H9 (cell line): ENCODE measurements at regions not wholly inside any gene's neighbourhood (a gene's known extent, or its start where the extent isn't known, plus 50 kb on each side); places are given as distances from the start of the nearest gene placed in this dataset.

Experiments used
- DNase-seq: peaks from one replicate; pipeline ENCODE4 v3.0.0-alpha.2; 2017
- H2AFZ ChIP-seq: one replicate; pipeline ENCODE4 v1.6.1; 2013; ENCODE audit warnings: mild to moderate bottlenecking, low read length, control low read depth, moderate library complexity
- H2AK5ac ChIP-seq: 2 replicates; pipeline ENCODE4 v1.6.1; 2013; ENCODE audit warnings: low read length, control low read depth, mixed read lengths; ENCODE audit not compliant: insufficient read length
- H2BK120ac ChIP-seq: one replicate; pipeline ENCODE4 v1.6.1; 2013; ENCODE audit warnings: low read depth, mild to moderate bottlenecking, low read length, control low read depth, inconsistent platforms; ENCODE audit not compliant: poor library complexity, severe bottlenecking
- H2BK12ac ChIP-seq: 2 replicates; pipeline ENCODE4 v1.6.1; 2013; ENCODE audit warnings: low read length, control low read depth, mixed read lengths, low read depth; ENCODE audit not compliant: insufficient read length
- H2BK15ac ChIP-seq: 2 replicates; pipeline ENCODE4 v1.6.1; 2013; ENCODE audit warnings: low read depth, low read length, control low read depth
- H2BK20ac ChIP-seq: one replicate; pipeline ENCODE4 v1.6.1; 2013; ENCODE audit warnings: low read depth, mild to moderate bottlenecking, low read length, control low read depth, inconsistent platforms; ENCODE audit not compliant: poor library complexity, severe bottlenecking
- H2BK5ac ChIP-seq: 2 replicates; pipeline ENCODE4 v1.6.1; 2013; ENCODE audit warnings: low read length, control low read depth, mixed read lengths; ENCODE audit not compliant: insufficient read length
- H3K14ac ChIP-seq: 2 replicates; pipeline ENCODE4 v1.6.1; 2013; ENCODE audit warnings: low read length, control low read depth; ENCODE audit not compliant: insufficient read depth
- H3K18ac ChIP-seq: 2 replicates; pipeline ENCODE4 v1.6.1; 2013; ENCODE audit warnings: low read depth, mild to moderate bottlenecking, mixed read lengths, low read length, control low read depth; ENCODE audit not compliant: insufficient read length
- H3K23ac ChIP-seq: 2 replicates; pipeline ENCODE4 v1.6.1; 2013; ENCODE audit warnings: low read length, control low read depth, mixed read lengths, low read depth; ENCODE audit not compliant: insufficient read length
- H3K23me2 ChIP-seq: 2 replicates; pipeline ENCODE4 v1.6.1; 2013; ENCODE audit warnings: low read depth, mild to moderate bottlenecking, mixed read lengths, low read length, control low read depth; ENCODE audit not compliant: insufficient read length, poor library complexity, severe bottlenecking
- H3K27ac ChIP-seq: 2 replicates; pipeline ENCODE4 v1.5.1; 2013; ENCODE audit warnings: low read length, control low read depth, mixed read lengths, low read depth; ENCODE audit not compliant: insufficient read length
- H3K27me3 ChIP-seq: 2 replicates; pipeline ENCODE4 v1.6.1; 2013; ENCODE audit warnings: low read length, control low read depth, inconsistent platforms; ENCODE audit not compliant: insufficient read depth
- H3K4ac ChIP-seq: 2 replicates; pipeline ENCODE4 v1.6.1; 2013; ENCODE audit warnings: low read depth, mild to moderate bottlenecking, control low read depth, inconsistent platforms, low read length, moderate library complexity
- H3K4me1 ChIP-seq: 2 replicates; pipeline ENCODE4 v1.6.1; 2013; ENCODE audit warnings: low read length, control low read depth, inconsistent platforms; ENCODE audit not compliant: insufficient read depth
- H3K4me2 ChIP-seq: 2 replicates; pipeline ENCODE4 v1.6.1; 2013; ENCODE audit warnings: low read length, control low read depth, mixed read lengths; ENCODE audit not compliant: insufficient read length, insufficient read depth
- H3K56ac ChIP-seq: 2 replicates; pipeline ENCODE4 v1.6.1; 2013; ENCODE audit warnings: low read depth, mild to moderate bottlenecking, mixed read lengths, low read length, control low read depth; ENCODE audit not compliant: insufficient read length
- H3K79me1 ChIP-seq: 2 replicates; pipeline ENCODE4 v1.6.1; 2013; ENCODE audit warnings: low read depth, mild to moderate bottlenecking, moderate library complexity, low read length, control low read depth, inconsistent platforms; ENCODE audit not compliant: insufficient read depth, poor library complexity, severe bottlenecking
- H3K79me2 ChIP-seq: 2 replicates; pipeline ENCODE4 v1.6.1; 2013; ENCODE audit warnings: low read length, control low read depth, inconsistent platforms; ENCODE audit not compliant: insufficient read depth
- H3K9ac ChIP-seq: 2 replicates; pipeline ENCODE4 v1.6.1; 2013; ENCODE audit warnings: low read length, control low read depth, mixed read lengths; ENCODE audit not compliant: insufficient read length; ENCODE audit errors: extremely low read depth
- H3K9me3 ChIP-seq: one replicate; pipeline ENCODE4 v1.6.1; 2013; ENCODE audit warnings: low read depth, low read length, inconsistent platforms; ENCODE audit not compliant: control insufficient read depth
- H3T11ph ChIP-seq: one replicate; pipeline ENCODE4 v1.6.1; 2013; ENCODE audit warnings: mild to moderate bottlenecking, low read length, control low read depth, inconsistent platforms
- H4K20me1 ChIP-seq: one replicate; pipeline ENCODE4 v1.6.1; 2013; ENCODE audit not compliant: control insufficient read depth, insufficient read length, insufficient read depth
- H4K5ac ChIP-seq: 2 replicates; pipeline ENCODE4 v1.6.1; 2013; ENCODE audit warnings: low read depth, mild to moderate bottlenecking, mixed read lengths, low read length, control low read depth; ENCODE audit not compliant: insufficient read length
- H4K8ac ChIP-seq: replicated peaks from 2 replicates; pipeline ENCODE4 v1.6.1; 2013; ENCODE audit warnings: low read length, control low read depth, mixed read lengths, low read depth; ENCODE audit not compliant: insufficient read length
- H4K91ac ChIP-seq: 2 replicates; pipeline ENCODE4 v1.6.1; 2013; ENCODE audit warnings: low read depth, mild to moderate bottlenecking, moderate library complexity, mixed read lengths, low read length, control low read depth; ENCODE audit not compliant: insufficient read length
- H3K27ac Mint-ChIP-seq, 3 experiments: 2 replicates in 2 of 3; 3 replicates in 1 of 3; pipeline ENCODE4 v1.8.0; 2020 to 2021; ENCODE audit warnings: mixed read lengths in 3 of 3, mild to moderate bottlenecking in 1 of 3, moderate library complexity in 1 of 3
- H3K27me3 Mint-ChIP-seq: 2 replicates; pipeline ENCODE4 v1.8.0; 2021; ENCODE audit warnings: low read depth, mild to moderate bottlenecking, moderate library complexity, mixed read lengths
- H3K36me3 Mint-ChIP-seq, 3 experiments: 2 replicates in 2 of 3; 3 replicates in 1 of 3; pipeline ENCODE4 v1.8.0; 2020 to 2021; ENCODE audit warnings: low read depth in 3 of 3, mixed read lengths in 3 of 3; ENCODE audit not compliant: insufficient read depth in 1 of 3
- H3K4me1 Mint-ChIP-seq, 2 experiments: 2 replicates each; pipeline ENCODE4 v1.8.0; 2020; ENCODE audit warnings: mixed read lengths in 2 of 2
- H3K4me3 Mint-ChIP-seq, 2 experiments: 2 replicates in 1 of 2; 3 replicates in 1 of 2; pipeline ENCODE4 v1.8.0; 2020 to 2021; ENCODE audit warnings: mild to moderate bottlenecking in 2 of 2, mixed read lengths in 2 of 2, moderate library complexity in 1 of 2
- H3K9me3 Mint-ChIP-seq, 2 experiments: 2 replicates in 1 of 2; 3 replicates in 1 of 2; pipeline ENCODE4 v1.8.0; 2020; ENCODE audit warnings: mild to moderate bottlenecking in 2 of 2, mixed read lengths in 2 of 2, moderate library complexity in 1 of 2
- CTCF ChIP-seq: fragments of 200-600 bp; sonication (generic); conservative IDR thresholded peaks from 3 replicates; pipeline ENCODE4 v1.8.0; 2021; ENCODE audit warnings: antibody characterized with exemption, mild to moderate bottlenecking
- WGBS: extraction: QIAGEN DNeasy Blood & Tissue Kit; methylation state at CpG from one replicate; pipeline ENCODE4 v1.1.7; 2013; ENCODE audit warnings: missing lambda C conversion rate, low lambda C conversion rate, mixed read lengths; ENCODE audit not compliant: insufficient read length; ENCODE audit errors: extremely low coverage; 5-methylcytosine and 5-hydroxymethylcytosine counted together

DNA sequence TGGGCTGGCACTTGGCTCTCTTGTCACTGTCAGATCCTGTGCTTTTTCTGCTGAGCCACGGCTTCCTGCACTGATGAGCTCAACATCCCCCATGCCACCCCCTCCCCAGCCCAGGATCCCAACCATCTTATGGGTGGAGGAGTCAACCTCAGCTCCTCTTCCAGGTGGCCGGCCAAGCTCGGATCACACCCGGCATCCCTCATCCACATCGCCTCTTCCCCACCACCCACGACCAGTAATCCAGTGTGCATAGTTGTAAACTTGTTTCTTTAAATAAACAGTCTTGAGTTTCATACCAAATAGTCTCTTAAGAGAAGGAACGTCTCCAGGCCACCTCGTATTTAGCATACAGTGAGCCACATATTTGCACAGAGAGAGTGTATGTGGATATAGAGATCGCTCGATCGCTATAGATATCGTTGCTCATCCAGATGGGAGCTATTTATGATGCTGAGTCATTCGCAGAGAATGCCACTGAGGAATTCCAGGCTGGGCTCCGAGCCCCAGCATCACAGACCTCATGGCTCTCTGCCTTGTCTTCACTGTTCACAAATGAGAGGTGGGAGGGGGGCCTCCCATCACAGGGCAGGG, 61.8 kb upstream of the CPLX2 start:
- H4K20me1 ChIP-seq: no peaks in the 10 kb centered on the region
- no peaks in the 10 kb centered on the region for H3K9me3 ChIP-seq
- H3K18ac ChIP-seq: no peak overlapping the region
- no peak overlapping the region for H2BK12ac ChIP-seq
- H3K23me2 ChIP-seq: no peaks in the 10 kb centered on the region
- H3K14ac ChIP-seq: no peak overlapping the region
- no peak for DNase-seq
- no peak overlapping the region for H4K8ac ChIP-seq
- H3T11ph ChIP-seq: no peak overlapping the region
- no peak overlapping the region for H2BK5ac ChIP-seq
- no peak overlapping the region for H3K9ac ChIP-seq
- no peak overlapping the region for H2AFZ ChIP-seq
- no peak overlapping the region for H2BK120ac ChIP-seq
- H3K4me2 ChIP-seq: no peak overlapping the region
- no peaks in the 10 kb centered on the region for H3K9me3 Mint-ChIP-seq
- H3K4ac ChIP-seq: no peak overlapping the region
- H3K56ac ChIP-seq: no peak overlapping the region
- H3K36me3 Mint-ChIP-seq: no peaks in the 10 kb centered on the region
- H3K27ac Mint-ChIP-seq: 0 out of 7 replicates have a peak overlapping the region, but pooled peaks of 1 of the 3 experiments have one; percentile 45
- H2BK20ac ChIP-seq: no peak overlapping the region
- no peaks in the 10 kb centered on the region; the same call in 1 of the 2 replicates for H3K4me1 ChIP-seq
- H3K23ac ChIP-seq: no peak overlapping the region
- no peaks in the 10 kb centered on the region for H3K27me3 Mint-ChIP-seq
- no peak overlapping the region for H4K91ac ChIP-seq
- no peak overlapping the region for H4K5ac ChIP-seq
- H3K4me1 Mint-ChIP-seq: peaks cover 17 to 24% of the 10 kb centered on the region in 2 experiments
- no peak overlapping the region for H3K4me3 Mint-ChIP-seq
- H2BK15ac ChIP-seq: no peak overlapping the region
- no CpG with 5 or more reads among the region's 14 CpGs for WGBS
- no peaks in the 10 kb centered on the region for H3K27me3 ChIP-seq
- no peaks in the 10 kb centered on the region for H3K79me1 ChIP-seq
- no peak overlapping the region for H3K27ac ChIP-seq
- TF ChIP-seq CTCF: no peak
- no peak overlapping the region for H2AK5ac ChIP-seq
- no peaks in the 10 kb centered on the region for H3K79me2 ChIP-seq
